ENCODE measurements at regions not wholly inside any gene's neighbourhood (a gene's known extent, or its start where the extent isn't known, plus 50 kb on each side); places are given as distances from the start of the nearest gene placed in this dataset.

- no peak for TF ChIP-seq YY1 (IDR thresholded peaks at IDR 0.05; ENCODE audit: low read depth)
- no peak for TF ChIP-seq CHD2 (IDR thresholded peaks at IDR 0.05; ENCODE audit: low read length, partially characterized antibody)
Measured at GRCh38 chr22:44383064-44383575, 70.4 kb upstream of the SHISAL1 start (continued).

GRCh38 chr22:44382116-44383038 is 69.6 kb upstream of the SHISAL1 start:
- no peak for TF ChIP-seq SMC3 (IDR thresholded peaks at IDR 0.05; ENCODE audit: low read depth, low read length)
- WGBS (ENCODE audit: low lambda C conversion rate), result 67% methylated on average over 18 of the region's 32 CpGs
- Histone ChIP-seq H3K4me3 (ENCODE audit: low read depth in 2 of 2, low read length in 1 of 2) (no peak overlapping the region), H4K20me1 (ENCODE audit: insufficient read depth) (no peaks in the 10 kb centered on the region), H3K9me3 (no peaks in the 10 kb centered on the region), H3K27me3 (ENCODE audit: insufficient read depth) (no peaks in the 10 kb centered on the region; the same call in none of the 2 replicates), H3K36me3 (replicated peaks in 1 of 2; ENCODE audit: control insufficient read depth in 1 of 2, insufficient read depth in 2 of 2, low read length in 1 of 2) (no peaks in the 10 kb centered on the region), H3K9me2 (no peaks in the 10 kb centered on the region), H2AFZ (ENCODE audit: low read depth) (no peak overlapping the region), H3K4me1 (ENCODE audit: control insufficient read depth in 1 of 2, insufficient read depth in 2 of 2, low read depth in 1 of 2, low read length in 1 of 2) (peaks cover 0 to 7% of the 10 kb centered on the region in 2 experiments; a peak in 1 of 4 replicates), H3K27ac (ENCODE audit: low read depth in 2 of 2, low read length in 1 of 2) (no peak overlapping the region), H3K9ac (no peak overlapping the region), H3F3A (replicated peaks; ENCODE audit: insufficient read depth) (no peaks in the 10 kb centered on the region), H3K4me2 (no peak overlapping the region), H3K79me2 (ENCODE audit: insufficient read depth) (no peaks in the 10 kb centered on the region)
- CTCF ChIA-PET, result interaction anchor here (0.9 to 6.1 kb wide), 2 partner anchors 12 to 296 kb away, joined by 3 to 22 read pairs; no protein-coding TSS in a partner anchor
- POLR2A ChIA-PET, result no interaction called here
- DNase-seq, result no peak

GRCh38 chr22:44381761-44382115 is 69.0 kb upstream of the SHISAL1 start:
- H3F3A ChIP-seq (replicated peaks; ENCODE audit: insufficient read depth), result no peaks in the 10 kb centered on the region
- WGBS (ENCODE audit: low lambda C conversion rate), result 57% methylated on average over 3 of the region's 3 CpGs
- no peak overlapping the region for H3K4me2 ChIP-seq
- TF ChIP-seq PBX3 (IDR thresholded peaks at IDR 0.05) (no peak), CTCF (IDR thresholded peaks at IDR 0.05) (no peak), JUND (IDR thresholded peaks at IDR 0.05) (no peak), ELF1 (IDR thresholded peaks at IDR 0.05) (no peak)
- H4K20me1 ChIP-seq (ENCODE audit: insufficient read depth), result no peaks in the 10 kb centered on the region
- POLR2A ChIA-PET, result no interaction called here
- no peaks in the 10 kb centered on the region for H3K9me3 ChIP-seq
- H3K36me3 ChIP-seq (replicated peaks in 1 of 2; ENCODE audit: control insufficient read depth in 1 of 2, insufficient read depth in 2 of 2, low read length in 1 of 2), result no peaks in the 10 kb centered on the region
- no peaks in the 10 kb centered on the region for H3K79me2 ChIP-seq (ENCODE audit: insufficient read depth)
- DNase-seq, result no peak
- H3K27me3 ChIP-seq (ENCODE audit: insufficient read depth), result no peaks in the 10 kb centered on the region; the same call in 1 of the 2 replicates
- no peak overlapping the region for H2AFZ ChIP-seq (ENCODE audit: low read depth)
- H3K4me3 ChIP-seq (ENCODE audit: low read depth in 2 of 2, low read length in 1 of 2), result no peak overlapping the region
- H3K27ac ChIP-seq (ENCODE audit: low read depth in 2 of 2, low read length in 1 of 2), result no peak overlapping the region
- no peaks in the 10 kb centered on the region for H3K9me2 ChIP-seq
- H3K4me1 ChIP-seq (ENCODE audit: control insufficient read depth in 1 of 2, insufficient read depth in 2 of 2, low read depth in 1 of 2, low read length in 1 of 2), result peaks cover 0 to 7% of the 10 kb centered on the region in 2 experiments; a peak in 1 of 4 replicates
- no peak overlapping the region for H3K9ac ChIP-seq
- CTCF ChIA-PET, result interaction anchor here (0.7 to 6.1 kb wide), 2 partner anchors 8 to 11 kb away, joined by 3 to 22 read pairs; no protein-coding TSS in a partner anchor

Measured in SK-N-SH (cell line).